ENCODE measurements at regions not wholly inside any gene's neighbourhood (a gene's known extent, or its start where the extent isn't known, plus 50 kb on each side); places are given as distances from the start of the nearest gene placed in this dataset.

- no peak for TF ChIP-seq CTCF (IDR thresholded peaks at IDR 0.05; ENCODE audit: control insufficient read depth, extremely low read depth, insufficient read depth)
Observed at GRCh38 chr2:59282374-59283057, 1041.4 kb upstream of the FANCL start.

GRCh38 chr2:59277671-59278070 is 1036.5 kb upstream of the FANCL start:
- TF ChIP-seq CTCF (IDR thresholded peaks at IDR 0.05; ENCODE audit: control insufficient read depth, extremely low read depth, insufficient read depth) = no peak
- no peak overlapping the region for H3K4me3 ChIP-seq (ENCODE audit: low read depth, low read length)
- DNase-seq (ENCODE audit: low read depth) = no peak

More at GRCh38 chr2:59282374-59283057, 1041.4 kb upstream of the FANCL start:
- no peak for DNase-seq (ENCODE audit: low read depth)
- no peak overlapping the region for H3K4me3 ChIP-seq (ENCODE audit: low read depth, low read length)

- no peak for TF ChIP-seq CTCF (IDR thresholded peaks at IDR 0.05; ENCODE audit: control insufficient read depth, extremely low read depth, insufficient read depth)
- H3K4me3 ChIP-seq (ENCODE audit: low read depth, low read length) = no peak overlapping the region
- DNase-seq (ENCODE audit: low read depth) = no peak
Observed at GRCh38 chr2:59276917-59277316, 1035.8 kb upstream of the FANCL start.

- no peak for DNase-seq (ENCODE audit: low read depth)
- no peak overlapping the region for H3K4me3 ChIP-seq (ENCODE audit: low read depth, low read length)
- peak; percentile 22; the same call in 1 of the 2 replicates for TF ChIP-seq CTCF (IDR thresholded peaks at IDR 0.05; ENCODE audit: control insufficient read depth, extremely low read depth, insufficient read depth)
Observed at GRCh38 chr2:59276033-59276432, 1034.9 kb upstream of the FANCL start.

- no peak for DNase-seq (ENCODE audit: low read depth)
- no peak for TF ChIP-seq CTCF (IDR thresholded peaks at IDR 0.05; ENCODE audit: control insufficient read depth, extremely low read depth, insufficient read depth)
- no peak overlapping the region for H3K4me3 ChIP-seq (ENCODE audit: low read depth, low read length)
Observed at GRCh38 chr2:59266453-59266852, 1025.3 kb upstream of the FANCL start.

GRCh38 chr2:59259913-59260312 is 1018.8 kb upstream of the FANCL start:
- H3K4me3 ChIP-seq (ENCODE audit: low read depth, low read length) = no peak overlapping the region
- no peak for DNase-seq (ENCODE audit: low read depth)
- no peak for TF ChIP-seq CTCF (IDR thresholded peaks at IDR 0.05; ENCODE audit: control insufficient read depth, extremely low read depth, insufficient read depth)

GRCh38 chr2:59256290-59256689 is 1015.2 kb upstream of the FANCL start:
- H3K4me3 ChIP-seq (ENCODE audit: low read depth, low read length) = no peak overlapping the region

More at GRCh38 chr2:59256290-59256689, 1015.2 kb upstream of the FANCL start:
- no peak for TF ChIP-seq CTCF (IDR thresholded peaks at IDR 0.05; ENCODE audit: control insufficient read depth, extremely low read depth, insufficient read depth)
- DNase-seq (ENCODE audit: low read depth) = no peak
